ENCODE measurements at regions not wholly inside any gene's neighbourhood (a gene's known extent, or its start where the extent isn't known, plus 50 kb on each side); places are given as distances from the start of the nearest gene placed in this dataset.

DNA sequence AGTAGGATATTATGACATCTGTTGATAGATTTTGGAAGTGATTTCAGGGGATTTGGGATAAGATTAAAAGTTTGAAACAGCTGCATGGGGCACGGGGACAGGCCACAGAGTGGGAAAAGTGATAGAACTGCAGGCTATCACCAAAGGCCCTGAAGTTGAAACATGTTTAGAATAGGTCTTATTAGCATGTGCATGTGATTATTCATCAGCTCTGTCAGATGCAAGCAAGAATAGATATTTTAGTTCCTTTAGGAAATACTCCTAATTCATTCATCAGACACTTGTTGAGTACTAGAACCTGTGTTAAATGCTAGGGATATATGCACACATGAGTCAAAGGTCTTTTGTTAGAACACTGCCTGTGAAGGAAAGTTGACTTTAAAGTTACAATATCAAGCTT lies 261.2 kb upstream of the MAN1A1 start:
- Histone ChIP-seq H2BK15ac (ENCODE audit: low read depth, low read length) (no peak overlapping the region), H3K27me3 (ENCODE audit: control insufficient read depth, insufficient read depth, low read length) (no peaks in the 10 kb centered on the region; the same call in 1 of the 2 replicates), H3K27ac (ENCODE audit: insufficient read depth, low read length) (no peak overlapping the region), H3K4me3 (ENCODE audit: insufficient read depth, low read depth, low read length) (no peak overlapping the region), H2AFZ (replicated peaks; ENCODE audit: low read length, poor library complexity) (no peak overlapping the region), H3K56ac (ENCODE audit: extremely low read depth, insufficient read depth, low read length) (no peak overlapping the region), H3K9me1 (ENCODE audit: insufficient read depth, low read length) (no peaks in the 10 kb centered on the region; the same call in 1 of the 2 replicates), H2BK20ac (ENCODE audit: low read depth, low read length) (no peak overlapping the region), H4K8ac (ENCODE audit: low read depth in 2 of 2, low read length in 2 of 2) (no peak overlapping the region), H2BK5ac (ENCODE audit: low read depth, low read length, poor library complexity, severe bottlenecking) (no peak overlapping the region), H2AK9ac (replicated peaks; ENCODE audit: low read depth, low read length, poor library complexity) (no peak overlapping the region), H4K91ac (ENCODE audit: insufficient read depth, low read depth, low read length) (no peak overlapping the region), H3K36me3 (ENCODE audit: control insufficient read depth, insufficient read depth, low read length) (no peaks in the 10 kb centered on the region), H3K9ac (ENCODE audit: low read depth, low read length) (no peak overlapping the region), H3K18ac (ENCODE audit: low read depth, low read length) (no peak overlapping the region), H3K23ac (ENCODE audit: low read depth, low read length) (no peak overlapping the region), H2AK5ac (ENCODE audit: low read depth, low read length) (no peak overlapping the region), H3K79me1 (ENCODE audit: low read depth in 1 of 2, low read length in 2 of 2) (no peaks in the 10 kb centered on the region), H3K4me1 (ENCODE audit: control insufficient read depth, insufficient read depth, low read length) (peaks cover 5% of the 10 kb centered on the region), H4K20me1 (ENCODE audit: insufficient read depth, low read length) (no peaks in the 10 kb centered on the region), H3K4me2 (ENCODE audit: low read depth, low read length) (no peak overlapping the region), H3K9me3 (ENCODE audit: control insufficient read depth, insufficient read depth, low read length) (no peaks in the 10 kb centered on the region), H4K5ac (ENCODE audit: low read depth, low read length) (no peak overlapping the region), H3K4ac (ENCODE audit: low read depth, low read length) (no peak overlapping the region), H2BK120ac (ENCODE audit: low read depth, low read length) (no peak overlapping the region), H3K14ac (replicated peaks; ENCODE audit: low read depth, low read length) (no peak overlapping the region)
- no peak for DNase-seq
- TF ChIP-seq BHLHE40 (IDR thresholded peaks at IDR 0.05; ENCODE audit: low read depth, low read length) = no peak
- no peak for TF ChIP-seq MAZ (IDR thresholded peaks at IDR 0.05; ENCODE audit: borderline replicate concordance, low read depth, low read length)
- TF ChIP-seq MAFK (IDR thresholded peaks at IDR 0.05; ENCODE audit: low read depth, low read length) = no peak
- no peak for TF ChIP-seq POLR2A (IDR thresholded peaks at IDR 0.05; ENCODE audit: low read depth, low read length)
- TF ChIP-seq CEBPB (IDR thresholded peaks at IDR 0.05; ENCODE audit: low read depth, low read length) = no peak
- no peak for TF ChIP-seq ELK1 (IDR thresholded peaks at IDR 0.05; ENCODE audit: borderline replicate concordance, low read depth, low read length)
- TF ChIP-seq RAD21 (IDR thresholded peaks at IDR 0.05; ENCODE audit: low read length) = no peak
- TF ChIP-seq SMC3 (IDR thresholded peaks at IDR 0.05; ENCODE audit: low read depth, low read length) = no peak
- TF ChIP-seq RFX5 (IDR thresholded peaks at IDR 0.05; ENCODE audit: low read depth, low read length) = no peak
- TF ChIP-seq, protein P1, sequence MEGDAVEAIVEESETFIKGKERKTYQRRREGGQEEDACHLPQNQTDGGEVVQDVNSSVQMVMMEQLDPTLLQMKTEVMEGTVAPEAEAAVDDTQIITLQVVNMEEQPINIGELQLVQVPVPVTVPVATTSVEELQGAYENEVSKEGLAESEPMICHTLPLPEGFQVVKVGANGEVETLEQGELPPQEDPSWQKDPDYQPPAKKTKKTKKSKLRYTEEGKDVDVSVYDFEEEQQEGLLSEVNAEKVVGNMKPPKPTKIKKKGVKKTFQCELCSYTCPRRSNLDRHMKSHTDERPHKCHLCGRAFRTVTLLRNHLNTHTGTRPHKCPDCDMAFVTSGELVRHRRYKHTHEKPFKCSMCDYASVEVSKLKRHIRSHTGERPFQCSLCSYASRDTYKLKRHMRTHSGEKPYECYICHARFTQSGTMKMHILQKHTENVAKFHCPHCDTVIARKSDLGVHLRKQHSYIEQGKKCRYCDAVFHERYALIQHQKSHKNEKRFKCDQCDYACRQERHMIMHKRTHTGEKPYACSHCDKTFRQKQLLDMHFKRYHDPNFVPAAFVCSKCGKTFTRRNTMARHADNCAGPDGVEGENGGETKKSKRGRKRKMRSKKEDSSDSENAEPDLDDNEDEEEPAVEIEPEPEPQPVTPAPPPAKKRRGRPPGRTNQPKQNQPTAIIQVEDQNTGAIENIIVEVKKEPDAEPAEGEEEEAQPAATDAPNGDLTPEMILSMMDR (conservative IDR thresholded peaks at IDR 0.05; ENCODE audit: low read depth, low read length) = no peak
- TF ChIP-seq FOS (IDR thresholded peaks at IDR 0.05; ENCODE audit: low read depth, low read length) = no peak
- ATAC-seq (ENCODE audit: low read depth) = no peak
- dilution Hi-C loops (cut with HindIII; ENCODE audit: low sequenced_read_pairs, unreplicated experiment) = no loop called here
- ChIA-PET CTCF (no interaction called here), POLR2A (ENCODE audit: unreplicated experiment) (no interaction called here)
- in situ Hi-C loops (cut with MboI; ENCODE audit: low sequenced_read_pairs) = no loop called here
- BruUV-seq (replicated peaks) = no TSS peak
- intact Hi-C loops (cut with micrococcal nuclease) = loop anchor here (10.0 kb wide), 1 partner anchor 456 kb away; no protein-coding TSS in a partner anchor
- WGBS, 2 experiments (ENCODE audit: extremely low coverage in 2 of 2, insufficient read length in 1 of 2) = 100% methylated on average over 1 of the region's 1 CpG; no CpG with 5 or more reads in 1 of the 2 experiments

All from IMR-90 (cell line).